ENCODE measurements at regions not wholly inside any gene's neighbourhood (a gene's known extent, or its start where the extent isn't known, plus 50 kb on each side); places are given as distances from the start of the nearest gene placed in this dataset.

DNA sequence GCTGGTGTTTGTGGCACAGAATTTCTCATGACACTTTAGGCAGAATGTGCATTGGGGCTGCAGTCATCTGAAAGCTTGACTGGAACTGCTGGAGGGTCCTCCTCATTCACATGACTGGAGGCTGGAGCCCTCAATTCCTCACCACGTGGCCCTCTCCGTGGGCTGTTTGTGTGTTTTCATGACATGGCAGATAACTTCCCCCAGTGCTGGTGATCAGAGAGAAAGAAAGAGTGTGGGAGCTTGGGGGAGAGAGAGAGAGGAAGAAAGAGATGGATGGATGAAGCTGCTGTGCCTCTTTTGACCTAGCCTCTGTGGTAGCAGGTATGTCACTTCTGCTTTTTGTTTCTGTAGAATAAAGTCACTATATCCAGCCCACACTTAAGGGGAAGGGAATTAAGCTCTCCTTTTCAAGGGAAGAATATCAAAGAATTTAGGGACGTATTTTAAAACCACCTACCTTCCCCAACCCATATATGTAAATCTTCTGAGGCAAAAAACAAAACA lies 169.6 kb upstream of the IL12A start:
- no peak for TF ChIP-seq TAF1 (IDR thresholded peaks at IDR 0.05; ENCODE audit: borderline replicate concordance, low read depth, low read length)
- TF ChIP-seq POLR2A (IDR thresholded peaks at IDR 0.05; ENCODE audit: low read depth, low read length) = no peak
- no peak for TF ChIP-seq POLR2AphosphoS5 (IDR thresholded peaks at IDR 0.05; ENCODE audit: low read depth, low read length)

Measured in GM12892 (cell line).